ENCODE measurements at regions not wholly inside any gene's neighbourhood (a gene's known extent, or its start where the extent isn't known, plus 50 kb on each side); places are given as distances from the start of the nearest gene placed in this dataset.
"Not testable (repeated sequence)": the region's sequence is repeated elsewhere in the genome, so short reads cannot be mapped to it uniquely, and the experiment has no call there.

DNA sequence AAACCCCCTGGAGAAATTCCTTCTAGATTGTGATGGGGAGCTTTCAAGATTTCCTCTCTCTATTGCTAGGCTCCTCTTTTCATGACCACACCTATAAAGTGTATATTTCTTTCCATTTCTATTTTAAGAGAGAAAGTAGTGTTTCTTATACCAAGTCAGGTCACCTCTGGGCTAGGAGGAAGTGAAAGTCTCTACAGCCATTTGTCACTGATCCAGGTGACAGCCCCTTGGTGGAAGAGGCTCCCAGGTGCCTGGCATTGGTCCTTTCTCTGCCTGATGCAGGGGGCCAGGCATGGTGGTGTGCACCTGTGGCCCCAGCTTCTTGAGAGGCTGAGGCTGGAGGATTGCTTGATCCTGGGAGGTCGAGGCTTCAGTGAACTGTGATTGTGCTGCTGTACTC is 64.7 kb downstream of the DHCR7 start:
- ATAC-seq (no peak), DNase-seq (no peak)
- intact Hi-C loops (cut with DNase I, micrococcal nuclease), result no loop called here

DNA sequence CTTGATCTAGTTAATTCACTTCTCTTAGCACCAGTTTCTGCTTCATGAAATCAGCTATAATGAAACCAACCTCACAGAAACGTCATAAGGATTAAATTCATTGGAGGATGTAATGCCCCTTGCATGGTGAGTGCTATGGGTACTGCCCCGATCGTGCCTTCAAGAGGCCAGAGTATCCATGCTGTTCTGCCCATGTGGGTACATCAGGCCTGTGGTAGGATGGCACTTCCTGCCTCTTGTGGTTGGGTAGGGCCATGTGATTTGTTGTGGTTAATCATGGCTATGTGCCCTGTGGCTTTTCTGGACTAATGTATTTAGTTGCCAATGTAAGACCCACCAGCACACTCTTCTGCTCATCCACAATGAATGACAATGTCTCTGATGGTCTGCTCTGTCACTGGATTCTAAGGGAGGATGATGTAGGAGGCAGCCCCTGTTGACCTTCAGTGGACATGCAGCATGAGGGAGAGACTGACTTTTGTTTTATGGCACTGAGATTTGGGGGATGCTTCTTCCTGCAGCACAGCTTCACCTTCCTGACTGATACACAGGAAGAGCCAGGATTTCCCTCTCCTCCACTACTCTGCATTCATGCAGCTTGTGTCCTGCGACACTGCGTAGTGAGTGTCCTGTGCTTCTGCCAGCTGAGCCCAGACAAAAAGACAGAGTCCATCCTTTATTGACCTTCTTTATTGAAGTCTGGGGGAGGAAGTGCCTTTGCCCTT is 66.2 kb downstream of the DHCR7 start:
- no peak for ATAC-seq
- DNase-seq, result no peak
- intact Hi-C loops (cut with DNase I, micrococcal nuclease), result no loop called here

DNA sequence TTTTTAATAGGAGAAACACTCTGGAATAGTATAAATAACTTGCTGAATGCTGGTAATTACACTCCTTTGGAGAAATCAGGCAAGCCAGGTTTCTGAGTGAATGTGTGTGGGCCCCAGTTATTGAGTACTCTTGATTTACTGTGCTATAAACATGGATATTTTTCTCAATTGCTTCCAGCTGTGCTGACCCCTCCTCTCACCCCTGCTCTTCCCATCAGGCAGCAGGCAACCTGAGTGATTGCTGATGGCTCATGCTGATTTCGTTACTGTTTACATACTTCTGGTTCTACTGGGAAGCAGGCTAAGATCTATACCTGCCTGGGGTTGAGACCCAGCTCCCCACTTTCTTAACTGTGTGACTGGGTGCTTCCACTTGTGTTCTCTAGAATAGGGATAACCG is 68.5 kb downstream of the DHCR7 start:
- ATAC-seq (no peak), DNase-seq (no peak)
- intact Hi-C loops (cut with DNase I, micrococcal nuclease), result no loop called here

DNA sequence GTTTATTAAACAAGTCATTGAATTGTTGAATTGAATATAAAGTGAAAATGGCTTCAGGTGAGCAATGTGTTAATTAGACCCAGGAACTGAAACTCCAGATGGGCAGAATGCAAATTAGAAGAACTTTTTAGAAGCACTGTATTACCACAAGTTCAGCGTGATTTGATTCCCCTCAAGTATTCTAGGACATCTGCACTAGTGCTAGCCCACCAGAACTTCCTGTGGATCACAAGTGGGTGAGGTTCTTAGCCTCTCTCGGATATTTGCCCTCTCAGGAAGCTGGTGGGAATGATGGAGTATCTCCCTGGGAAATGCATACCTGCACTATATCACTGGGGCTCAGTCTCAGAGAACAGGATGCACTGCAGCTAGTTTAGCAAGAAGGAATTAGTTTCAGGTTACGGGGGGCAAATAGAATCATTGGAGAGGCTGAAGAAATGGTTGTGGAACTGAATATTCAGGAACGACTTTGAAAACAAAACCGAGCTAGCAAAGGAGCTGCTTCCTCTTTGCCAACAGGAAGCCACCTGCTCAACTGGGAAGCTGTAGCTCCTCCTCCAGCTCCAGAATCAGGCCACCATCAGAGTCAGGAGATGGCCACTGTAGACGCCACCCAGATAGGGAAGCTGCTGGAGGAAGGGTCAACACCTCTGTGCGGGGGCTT is 74.3 kb downstream of the DHCR7 start:
- intact Hi-C loops (cut with DNase I, micrococcal nuclease), result no loop called here
- no peak for ATAC-seq
- no peak for DNase-seq

DNA sequence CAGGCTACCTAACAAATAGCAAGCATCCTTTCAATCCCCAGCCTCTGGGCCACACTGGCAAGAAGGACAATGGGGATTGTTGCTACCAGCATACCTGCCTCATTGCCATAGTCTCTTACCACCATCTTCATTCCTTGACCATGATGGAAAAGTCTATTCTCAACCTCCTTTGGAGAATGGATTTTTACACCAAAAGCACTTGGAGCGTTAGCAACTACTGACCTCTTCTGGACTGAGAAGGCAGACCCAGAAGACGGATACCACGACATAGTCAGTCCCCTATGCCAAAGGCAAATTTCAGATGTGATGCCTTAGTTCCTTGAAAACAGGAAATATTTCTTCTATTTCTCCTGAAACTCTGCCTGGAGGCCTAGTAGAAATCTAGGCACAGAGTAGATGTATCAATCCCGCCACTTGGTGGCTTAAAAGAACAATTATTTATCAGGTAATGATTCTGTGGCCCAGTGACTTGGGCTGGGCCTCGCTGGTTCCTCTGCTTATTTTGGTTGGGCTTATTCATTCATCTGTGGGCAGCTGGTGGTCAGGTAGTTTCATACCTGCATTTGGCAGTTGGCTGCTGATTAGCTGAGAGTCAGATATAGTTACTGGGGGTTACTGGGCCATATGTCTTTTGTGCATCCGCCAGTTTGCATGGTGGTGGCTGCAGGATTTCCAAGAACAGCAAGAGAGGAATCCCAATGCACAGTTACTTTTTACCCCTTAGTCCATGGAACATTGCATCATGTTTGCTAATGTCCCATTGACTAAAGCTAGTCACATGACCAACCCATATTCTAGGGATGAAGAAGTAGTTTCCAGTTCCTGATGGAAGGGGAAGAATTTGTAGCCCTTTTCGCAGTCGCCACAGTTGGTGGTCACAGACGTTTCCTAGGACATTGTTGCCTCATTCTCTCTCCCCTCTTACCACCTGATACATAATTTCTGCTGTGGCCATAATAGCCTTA is 75.2 kb downstream of the DHCR7 start:
- intact Hi-C loops (cut with DNase I, micrococcal nuclease), result no loop called here
- DNase-seq (no peak), ATAC-seq (no peak)

DNA sequence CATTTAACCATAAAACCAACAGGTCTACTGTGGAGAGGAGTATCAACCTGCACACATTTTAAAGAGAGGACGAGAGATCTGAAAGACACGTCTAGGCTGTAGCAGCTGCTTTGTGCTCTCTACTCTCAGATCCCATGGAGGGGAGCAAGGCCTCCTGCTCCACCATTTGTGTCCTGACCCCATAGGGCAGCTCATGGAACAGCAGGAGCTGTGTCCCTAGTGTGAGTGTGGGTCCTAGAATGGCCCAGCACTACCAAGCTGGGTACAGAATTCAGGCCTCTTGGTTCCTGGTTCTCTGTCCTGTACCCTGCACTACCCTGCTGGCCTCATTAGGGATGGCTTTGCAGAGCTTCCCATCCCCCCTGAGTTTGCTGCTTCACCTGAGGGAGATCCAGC is 76.5 kb downstream of the DHCR7 start:
- no peak for ATAC-seq
- intact Hi-C loops (cut with DNase I, micrococcal nuclease), result no loop called here

DNA sequence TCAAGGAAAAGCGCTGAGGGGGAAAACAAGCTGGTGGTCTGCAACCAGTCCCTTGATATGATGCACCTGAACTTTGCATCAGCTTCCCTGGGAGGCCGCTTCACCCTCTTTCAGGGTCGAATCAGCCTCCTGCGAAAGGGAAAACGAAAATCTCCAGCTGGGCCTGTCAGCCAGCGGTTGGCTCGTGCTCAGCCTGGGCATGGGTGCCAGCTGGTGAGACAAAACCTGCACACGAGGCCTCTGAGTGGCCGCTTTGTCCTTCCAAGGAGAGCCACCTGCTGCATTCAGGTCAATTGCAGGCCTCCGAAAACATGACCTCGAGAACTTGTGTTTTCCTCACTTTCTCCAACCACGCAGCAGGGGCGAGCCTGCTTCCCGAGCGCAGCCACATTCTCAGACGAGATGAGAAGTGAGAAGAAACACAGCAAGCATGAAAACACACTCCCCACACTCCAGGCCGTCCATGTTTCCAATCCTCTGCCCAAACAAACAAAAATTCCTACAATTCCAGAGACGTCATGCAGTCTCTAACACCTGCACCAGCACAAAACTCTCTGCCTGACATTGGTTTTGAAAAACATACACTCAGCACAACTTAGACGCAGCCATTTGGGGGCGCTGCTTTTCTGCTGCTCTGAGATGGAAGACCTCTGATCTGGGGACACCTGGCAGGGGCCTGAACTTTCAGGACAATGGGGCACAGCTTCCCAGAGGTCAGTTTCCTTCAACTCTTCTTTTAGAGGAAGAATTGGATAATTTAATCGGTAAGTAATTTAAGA is 77.1 kb downstream of the DHCR7 start:
- intact Hi-C loops (cut with DNase I, micrococcal nuclease), result no loop called here
- DNase-seq (no peak), ATAC-seq (no peak)

More for the DNA sequence above, 76.5 kb downstream of the DHCR7 start:
- DNase-seq, result no peak

DNA sequence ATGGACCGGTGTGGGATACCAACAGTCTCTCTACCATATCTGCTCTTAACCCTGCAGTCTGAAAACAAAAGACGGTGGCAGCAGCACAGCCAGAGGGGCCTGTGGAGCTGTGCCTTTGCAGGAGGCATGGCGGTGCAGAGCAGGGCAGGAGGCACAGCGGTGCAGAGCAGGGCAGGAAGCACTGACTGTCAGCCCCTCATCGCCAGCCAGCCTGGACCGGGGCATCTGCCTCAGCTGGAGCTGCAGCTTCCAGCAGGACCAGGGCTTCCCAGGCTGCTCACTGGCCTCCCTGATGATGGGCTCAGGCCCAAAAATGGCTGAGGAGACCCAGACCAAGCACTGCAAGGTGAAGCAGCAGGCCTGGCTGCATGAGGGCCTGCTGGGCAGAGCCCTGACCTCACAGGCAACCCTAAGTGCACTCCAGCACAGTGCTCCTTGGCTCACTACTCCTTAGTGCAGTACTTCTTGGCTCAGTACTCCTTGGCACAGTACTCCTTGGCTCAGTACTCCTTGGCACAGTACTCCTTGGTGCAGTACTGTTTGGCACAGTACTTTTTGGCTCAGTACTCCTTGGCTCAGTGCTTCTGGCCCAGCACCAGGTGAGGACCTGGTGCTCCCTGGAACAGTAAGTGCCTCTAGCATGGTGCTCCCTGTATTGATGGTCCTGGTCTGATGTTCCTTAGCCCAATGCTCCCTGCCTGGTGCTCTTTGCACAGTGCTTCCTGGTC is 78.0 kb downstream of the DHCR7 start:
- DNase-seq (no peak), ATAC-seq (no peak)
- intact Hi-C loops (cut with DNase I, micrococcal nuclease), result no loop called here

DNA sequence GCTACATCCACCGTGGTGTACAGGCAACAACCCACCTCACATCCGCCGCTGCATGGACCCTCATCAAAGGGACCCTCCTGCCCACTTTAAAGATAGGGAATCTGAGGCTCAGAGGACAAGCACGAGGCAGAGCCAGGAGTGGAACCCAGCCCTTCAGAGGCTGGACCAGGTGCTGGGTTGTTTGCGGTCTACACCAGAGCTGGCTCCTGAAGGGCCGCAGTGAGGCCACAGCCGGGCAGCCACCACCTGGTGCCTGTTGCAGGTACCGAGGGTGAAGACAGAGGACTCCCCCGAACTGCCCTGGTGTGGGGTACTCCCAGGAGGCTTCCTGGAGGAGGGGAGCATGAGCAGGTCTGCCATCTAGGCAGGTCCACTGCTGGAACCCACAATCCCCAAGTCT is 78.8 kb downstream of the DHCR7 start:
- DNase-seq (no peak), ATAC-seq (no peak)
- intact Hi-C loops (cut with DNase I, micrococcal nuclease), result no loop called here

DNA sequence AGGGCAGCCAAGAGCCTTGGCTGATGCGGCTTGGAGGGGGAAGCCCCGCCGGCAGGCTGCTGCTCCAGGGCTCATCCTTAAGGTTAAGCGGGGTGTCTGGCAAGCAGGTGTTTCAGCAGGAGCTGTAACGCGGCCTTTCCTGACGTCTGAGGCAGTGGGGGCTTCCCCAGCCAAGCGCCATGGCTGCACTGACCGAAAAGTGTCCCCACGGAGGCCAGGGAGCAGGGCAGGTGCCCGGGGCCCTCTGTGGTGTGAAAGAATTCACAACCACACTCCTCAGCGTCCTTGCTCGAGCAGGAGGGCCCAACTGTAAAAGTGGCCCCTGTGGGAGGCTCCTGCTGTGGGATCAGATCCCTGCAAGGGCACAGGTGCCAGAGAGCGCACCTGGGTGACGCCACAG is 79.2 kb downstream of the DHCR7 start:
- intact Hi-C loops (cut with DNase I, micrococcal nuclease), result no loop called here
- DNase-seq (no peak), ATAC-seq (no peak)

DNA sequence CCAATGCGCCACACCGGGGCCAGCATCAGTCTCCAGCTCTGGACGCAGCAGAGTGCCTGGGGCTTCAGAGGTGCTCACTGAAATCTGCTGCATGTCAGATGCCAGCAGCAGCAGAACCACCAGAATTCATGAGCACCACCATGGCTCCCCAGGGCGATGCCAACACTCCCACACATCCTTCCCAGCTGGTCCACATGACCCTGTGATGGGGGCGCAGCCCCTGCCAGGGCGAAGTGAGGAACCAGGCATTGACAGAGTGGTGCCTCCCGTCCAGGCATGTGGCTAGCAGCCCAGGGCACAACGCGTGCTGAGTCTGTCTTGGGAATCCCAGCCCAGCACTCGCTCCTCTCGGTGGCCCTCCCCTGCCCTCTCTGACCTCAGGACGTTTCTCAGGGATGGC is 80.4 kb downstream of the DHCR7 start:
- DNase-seq (no peak), ATAC-seq (no peak)
- intact Hi-C loops (cut with DNase I, micrococcal nuclease), result no loop called here

DNA sequence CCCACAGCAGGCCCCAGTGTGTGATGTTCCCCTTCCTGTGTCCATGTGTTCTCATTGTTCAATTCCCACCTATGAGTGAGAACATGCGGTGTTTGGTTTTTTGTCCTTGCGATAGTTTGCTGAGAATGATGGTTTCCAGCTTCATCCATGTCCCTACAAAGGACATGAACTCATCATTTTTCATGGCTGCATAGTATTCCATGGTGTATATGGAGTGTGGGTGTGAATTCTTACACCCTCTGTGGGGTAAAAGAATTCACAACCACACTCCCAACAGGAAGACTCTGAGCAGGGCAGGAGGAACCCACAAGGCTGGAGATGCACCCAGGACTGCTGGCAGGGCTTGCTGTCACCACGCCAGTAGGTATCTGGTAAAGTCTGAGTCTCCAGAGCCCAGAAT is 80.9 kb downstream of the DHCR7 start:
- intact Hi-C loops (cut with DNase I, micrococcal nuclease); ATAC-seq; DNase-seq: not testable (repeated sequence)

DNA sequence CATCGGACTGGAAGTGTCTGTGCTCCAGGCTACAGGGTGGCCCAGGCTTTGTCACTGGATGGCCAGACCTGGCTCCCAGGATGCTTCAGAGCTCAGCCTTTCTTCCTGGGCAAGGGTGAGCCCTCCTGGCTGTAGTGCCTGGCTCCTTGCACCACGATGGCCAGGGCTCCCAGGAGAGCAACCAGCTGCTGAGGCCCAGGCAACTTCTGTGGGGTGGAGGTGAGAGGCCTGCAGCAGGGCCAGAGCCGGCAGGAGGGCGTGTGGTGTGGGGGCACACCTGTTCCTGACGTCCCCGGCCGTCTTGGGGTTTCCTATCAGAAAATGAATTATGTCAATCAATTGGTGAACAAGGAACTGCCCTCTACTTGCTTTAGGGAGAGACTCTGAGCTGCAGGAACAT is 82.1 kb downstream of the DHCR7 start:
- intact Hi-C loops (cut with DNase I, micrococcal nuclease), result no loop called here
- no peak for DNase-seq
- ATAC-seq, result no peak

DNA sequence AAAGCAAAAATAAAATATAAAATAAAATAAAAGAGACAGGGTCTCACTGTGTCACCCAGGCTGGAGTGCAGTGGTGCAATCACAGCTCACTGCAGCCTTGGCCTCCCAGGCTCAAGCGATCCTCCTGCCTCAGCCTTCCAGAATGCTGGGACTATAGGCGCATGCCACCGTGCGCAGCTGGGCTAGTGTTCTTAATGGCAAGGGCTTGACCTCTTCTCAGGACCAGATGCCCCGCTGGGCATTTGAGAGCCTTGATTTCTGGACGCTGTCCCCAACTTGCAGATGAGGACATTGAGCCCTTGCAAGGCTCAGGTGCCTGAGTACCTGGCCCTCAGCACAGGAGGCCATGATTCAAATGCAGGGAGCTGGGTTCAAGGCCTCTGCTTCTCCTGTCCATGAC is 82.6 kb downstream of the DHCR7 start:
- intact Hi-C loops (cut with DNase I, micrococcal nuclease), result no loop called here
- no peak for ATAC-seq
- no peak for DNase-seq

DNA sequence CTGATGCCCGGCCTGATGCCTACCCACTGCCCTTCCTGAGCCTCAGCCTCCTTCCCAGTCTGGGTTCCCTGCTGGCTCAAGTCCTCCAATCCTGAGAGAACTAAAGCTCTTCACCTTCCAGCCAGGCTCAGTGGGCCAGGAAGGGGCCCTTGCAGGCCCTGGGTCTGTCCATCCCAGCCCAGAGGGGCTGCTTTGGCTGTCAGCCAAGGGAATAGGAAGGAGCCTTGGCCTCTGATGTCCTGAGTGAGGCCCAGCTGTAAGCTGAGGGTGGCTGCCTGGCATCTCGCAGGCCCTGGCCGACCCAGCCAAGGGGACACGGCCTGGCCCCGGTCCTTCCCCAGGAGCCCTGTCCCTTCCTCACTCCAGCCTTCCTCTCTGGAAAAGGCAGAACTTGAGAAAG is 83.4 kb downstream of the DHCR7 start:
- intact Hi-C loops (cut with DNase I, micrococcal nuclease), result no loop called here
- DNase-seq, result no peak
- ATAC-seq, result no peak

DNA sequence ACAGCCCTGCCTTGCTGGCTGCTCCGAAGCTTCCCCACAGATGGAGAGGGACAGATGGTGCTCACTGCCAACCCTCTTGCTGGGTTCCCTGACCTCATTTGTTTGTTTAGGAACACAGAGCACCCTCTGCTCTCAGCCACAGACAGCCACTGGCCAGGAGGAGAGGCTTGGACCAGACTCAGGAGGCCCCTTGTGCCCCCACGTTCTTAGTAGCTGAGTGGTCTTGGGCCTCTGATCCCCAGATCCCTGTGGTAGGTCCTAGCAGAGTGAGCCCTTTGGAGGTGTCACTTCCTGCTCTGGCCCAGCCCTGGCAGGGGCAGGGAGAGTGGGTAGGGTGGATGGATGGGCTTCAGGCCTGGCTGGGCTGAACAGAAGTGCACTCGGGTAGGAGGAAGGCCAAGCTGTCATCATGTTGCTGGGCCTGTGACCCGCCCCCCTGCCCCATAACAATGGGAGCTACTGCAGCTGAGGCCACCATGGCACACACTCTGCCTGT is 84.0 kb downstream of the DHCR7 start:
- ATAC-seq (no peak), DNase-seq (no peak)
- intact Hi-C loops (cut with DNase I, micrococcal nuclease), result no loop called here

DNA sequence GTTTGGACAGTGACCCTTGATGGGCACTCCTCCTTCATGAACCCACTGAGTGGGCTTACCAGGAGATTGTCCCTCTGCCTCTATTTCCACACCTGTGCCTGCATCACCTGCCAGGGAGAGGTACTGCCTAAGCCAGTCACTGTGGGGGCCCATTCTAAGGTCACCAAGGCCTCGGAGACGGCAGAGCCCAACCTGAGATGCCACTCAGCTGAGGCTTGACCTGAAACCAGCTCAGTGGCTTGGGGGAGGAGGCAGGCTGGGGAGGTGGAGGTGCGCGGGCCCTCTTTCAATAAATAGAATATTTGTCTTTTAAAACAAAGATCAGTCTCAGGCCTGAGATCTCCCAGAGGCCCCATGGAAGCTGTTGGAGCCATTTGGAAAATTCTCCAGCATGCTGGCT is 84.5 kb downstream of the DHCR7 start:
- no peak for ATAC-seq
- no peak for DNase-seq
- intact Hi-C loops (cut with DNase I, micrococcal nuclease), result no loop called here

DNA sequence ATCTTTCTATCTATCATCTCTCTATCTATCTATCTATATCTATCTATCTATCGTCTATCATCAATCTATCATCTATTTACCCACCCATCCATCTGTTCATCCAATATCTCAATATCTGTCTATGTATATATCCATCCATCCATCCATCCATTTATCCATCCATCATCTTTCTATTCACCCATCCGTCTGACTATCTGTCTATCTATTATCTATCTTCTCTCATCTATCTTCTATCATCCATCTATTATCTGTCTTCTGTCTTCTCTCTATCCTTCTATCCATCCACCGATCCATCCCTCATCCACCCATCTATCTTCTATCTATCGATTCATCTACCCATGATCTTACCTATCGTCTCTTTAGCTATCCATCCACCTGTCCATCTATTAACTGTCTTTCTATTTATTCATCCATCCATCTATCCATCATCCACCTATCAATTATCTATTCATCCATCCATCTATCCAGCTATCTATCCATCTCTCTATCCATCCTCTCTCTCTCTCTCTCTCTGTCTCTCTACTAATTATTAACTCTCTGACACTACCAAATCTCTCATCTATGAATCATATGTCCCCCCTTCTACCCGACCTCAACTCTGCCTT is 89.1 kb downstream of the DHCR7 start:
- DNase-seq (no peak), ATAC-seq (no peak)
- intact Hi-C loops (cut with DNase I, micrococcal nuclease), result no loop called here
